Heart left ventricle (tissue), 16 donors: ENCODE measurements at regions not wholly inside any gene's neighbourhood (a gene's known extent, or its start where the extent isn't known, plus 50 kb on each side); places are given as distances from the start of the nearest gene placed in this dataset.

Experiments used
- ATAC-seq, 4 donors: fragments of 200-7000 bp; cut with Tn5 transposase; one replicate each; pipeline ENCODE4 v1.9.1; 2020 to 2022; ENCODE audit warnings: moderate library complexity in 4 of 4, mild to moderate bottlenecking in 3 of 4, moderate number of reproducible peaks in 1 of 4
- DNase-seq, 5 donors: peaks; one replicate each; pipeline ENCODE4 v3.0.0-alpha.2; 2020
- H3K27ac ChIP-seq, 12 donors: fragments of 200-600 bp; sonication (generic) in 4 of 12; one replicate each; pipeline versions ENCODE4 v1.5.0 to v1.8.0; 2016 to 2022; ENCODE audit warnings: mild to moderate bottlenecking in 2 of 12
- H3K27me3 ChIP-seq, 9 donors: fragments of 200-600 bp; sonication (generic) in 2 of 9; one replicate each; pipeline versions ENCODE4 v1.5.1 to v1.8.0; 2016 to 2022; ENCODE audit warnings: mild to moderate bottlenecking in 3 of 9
- H3K36me3 ChIP-seq, 9 donors: fragments of 200-600 bp; sonication (generic) in 2 of 9; one replicate each; pipeline versions ENCODE4 v1.5.0 to v1.8.0; 2018 to 2022; ENCODE audit warnings: mild to moderate bottlenecking in 2 of 9
- H3K4me1 ChIP-seq, 12 donors: fragments of 200-600 bp; sonication (generic) in 4 of 12; one replicate each; pipeline versions ENCODE4 v1.5.0 to v1.8.0; 2016 to 2022; ENCODE audit warnings: mild to moderate bottlenecking in 3 of 12
- H3K4me3 ChIP-seq, 12 donors: fragments of 200-600 bp; sonication (generic) in 4 of 12; one replicate each; pipeline versions ENCODE4 v1.5.0 to v1.8.0; 2017 to 2022; ENCODE audit warnings: mild to moderate bottlenecking in 9 of 12, moderate library complexity in 4 of 12
- H3K9me3 ChIP-seq, 12 donors: fragments of 200-600 bp; sonication (generic) in 4 of 12; one replicate each; pipeline versions ENCODE4 v1.5.0 to v1.8.0; 2016 to 2022; ENCODE audit warnings: mild to moderate bottlenecking in 1 of 12
- CTCF ChIP-seq, 12 donors: fragments of 200-600 bp; sonication (generic) in 4 of 12; IDR thresholded peaks; one replicate each; pipeline versions ENCODE4 v1.5.0 to v1.8.0; 2018 to 2022; ENCODE audit warnings: antibody characterized with exemption in 12 of 12, mild to moderate bottlenecking in 5 of 12
- POLR2A ChIP-seq, 2 donors: fragments of 450-650 bp; IDR thresholded peaks; one replicate each; pipeline ENCODE4 v1.6.1; 2017; ENCODE audit warnings: antibody characterized with exemption in 2 of 2, mild to moderate bottlenecking in 2 of 2, moderate library complexity in 2 of 2
- WGBS, 4 donors: extraction: QIAGEN DNeasy Blood & Tissue Kit in 2 of 4; methylation state at CpG; one replicate each; pipeline versions ENCODE4 v1.1.5 to v1.1.7; 2013 to 2018; 5-methylcytosine and 5-hydroxymethylcytosine counted together
- intact Hi-C, 10 donors: fragments of 100-400 bp; cut with DNase I; formaldehyde crosslinking; loops; one replicate each; pipeline versions ENCODE4 v1.11.1 to v1.14.2; 2022
- donor health status: ischemic (EF 13 %, LVEDD 7.1; RV severe dilation, severe dysfunction).
- donor health status: healthy with polysubstance abuse.
- donor health status: DM: no; HTN: yes; CAD: no.
- donor health status: DM: no; HTN: no; CAD: no.
- donor health status: ischemic (EF 25% LVEDD 6.9; RV normal size, moderate dysfunction).
- donor health status: ischemic (EF 25% LVEDD 5.7; RV mildly dilated, moderate dysfunction).
- donor health status: healthy.
- donor health status: DM: yes; HTN: yes; CAD: no.
- donor health status: ischemic (EF 35%, LVEDD 5.7; RV mildly dilated, moderate dysfunction).
- donor health status: nonischemic (EF 11% LVEDD 7.7; RV severe dilation, severe dysfunction).
- donor health status: DM: yes; HTN: yes; CAD: no.
- donor health status: PGD.
- donor health status: ischemic (EF 29% LVEDD 5.4; RV normal size, mild dysfunction).
- donor health status: nonischemic (EF 23%, LVEDD 6.1; RV moderate dilation, normal function).

GRCh38 chr14:58780185-58780584 is 142.4 kb downstream of the DACT1 start:
- Histone ChIP-seq H3K4me1 (no peaks in the 10 kb centered on the region), H3K27ac (no peak overlapping the region), H3K9me3 (no peaks in the 10 kb centered on the region), H3K27me3 (no peaks in the 10 kb centered on the region), H3K36me3 (no peaks in the 10 kb centered on the region), H3K4me3 (no peak overlapping the region)
- WGBS, 4 donors: 78 to 87% (median 79%) methylated on average over 5 of the region's 5 CpGs
- ATAC-seq (no peak), DNase-seq (no peak)
- intact Hi-C loops: no loop called here
- no peak for TF ChIP-seq POLR2A (IDR thresholded peaks at IDR 0.05)
- TF ChIP-seq CTCF (IDR thresholded peaks at IDR 0.05): no peak

- no peaks in the 10 kb centered on the region for H3K36me3 ChIP-seq
- no peak overlapping the region for H3K4me3 ChIP-seq
- TF ChIP-seq POLR2A (IDR thresholded peaks at IDR 0.05) (no peak), CTCF (IDR thresholded peaks at IDR 0.05) (no peak)
- no peaks in the 10 kb centered on the region for H3K9me3 ChIP-seq
- DNase-seq (no peak), ATAC-seq (no peak)
- H3K4me1 ChIP-seq: no peaks in the 10 kb centered on the region
- intact Hi-C loops: no loop called here
- no peak overlapping the region for H3K27ac ChIP-seq
- WGBS, 4 donors: 90 to 93% (median 92%) methylated on average over 6 of the region's 6 CpGs
- no peaks in the 10 kb centered on the region for H3K27me3 ChIP-seq
These were observed 142.8 kb downstream of the DACT1 start for GRCh38 chr14:58780605-58781004.

GRCh38 chr14:58782011-58782410 is 144.2 kb downstream of the DACT1 start:
- Histone ChIP-seq H3K9me3 (no peaks in the 10 kb centered on the region), H3K4me3 (no peak overlapping the region), H3K27ac (no peak overlapping the region), H3K27me3 (no peaks in the 10 kb centered on the region), H3K36me3 (no peaks in the 10 kb centered on the region), H3K4me1 (no peaks in the 10 kb centered on the region)
- TF ChIP-seq CTCF (IDR thresholded peaks at IDR 0.05): no peak
- TF ChIP-seq POLR2A (IDR thresholded peaks at IDR 0.05): no peak
- ATAC-seq (no peak), DNase-seq (no peak)
- 88 to 97% (median 96%) methylated on average over 6 of the region's 6 CpGs for WGBS, 4 donors
- intact Hi-C loops: no loop called here

- ATAC-seq (no peak), DNase-seq (no peak)
- Histone ChIP-seq H3K4me3 (no peak overlapping the region), H3K36me3 (no peaks in the 10 kb centered on the region), H3K9me3 (no peaks in the 10 kb centered on the region), H3K27me3 (peaks cover 0 to 3% (median 0%) of the 10 kb centered on the region in 9 donors), H3K4me1 (peaks cover 0 to 9% (median 0%) of the 10 kb centered on the region in 12 donors), H3K27ac (no peak overlapping the region)
- intact Hi-C loops: no loop called here
- 67 to 76% (median 69%) methylated on average over 10 of the region's 10 CpGs for WGBS, 4 donors
- TF ChIP-seq CTCF (IDR thresholded peaks at IDR 0.05): no peak
These were observed 146.2 kb downstream of the DACT1 start for GRCh38 chr14:58783792-58784511.
